IMR-90 (cell line): ENCODE measurements at regions not wholly inside any gene's neighbourhood (a gene's known extent, or its start where the extent isn't known, plus 50 kb on each side); places are given as distances from the start of the nearest gene placed in this dataset.

Source experiments
- ATAC-seq: fragments of 200-7000 bp; cut with Tn5 transposase; 2 replicates; pipeline ENCODE4 v1.9.1; 2020; ENCODE audit warnings: low read depth, mild to moderate bottlenecking, moderate library complexity
- BruUV-seq: library from RNA; stranded (reverse); fragments of 400-500 nt; replicated peaks from 2 replicates; lab custom pipeline; 2021; lab: Mats Ljungman, UMichigan
- CTCF ChIA-PET: fragments of 300-600 bp; formaldehyde crosslinking; extraction: SDS; loops from one replicate; lab custom pipeline; 2021; ENCODE audit warnings: antibody characterized with exemption; lab: Yijun Ruan, JAX
- POLR2A ChIA-PET: fragments of 300-600 bp; sonication (Branson Sonifier 250); formaldehyde crosslinking; loops from one replicate; lab custom pipeline; 2022; ENCODE audit warnings: antibody characterized with exemption; ENCODE audit not compliant: unreplicated experiment; lab: Charles Lee
- DNase-seq: peaks from one replicate; pipeline ENCODE4 v3.0.0; 2013
- H2AFZ ChIP-seq: replicated peaks from 2 replicates; pipeline ENCODE3; 2013; ENCODE audit warnings: low read length, mild to moderate bottlenecking; ENCODE audit not compliant: poor library complexity
- H2AK5ac ChIP-seq: 2 replicates; pipeline ENCODE4 v1.6.1; 2013; ENCODE audit warnings: low read depth, low read length, inconsistent platforms
- H2AK9ac ChIP-seq: replicated peaks from 2 replicates; pipeline ENCODE3; 2013; ENCODE audit warnings: mild to moderate bottlenecking, low read depth, low read length, moderate library complexity; ENCODE audit not compliant: poor library complexity
- H2BK120ac ChIP-seq: 2 replicates; pipeline ENCODE4 v1.6.1; 2013; ENCODE audit warnings: low read depth, low read length, inconsistent platforms
- H2BK15ac ChIP-seq: 3 replicates; pipeline ENCODE4 v1.6.1; 2013; ENCODE audit warnings: low read depth, low read length, inconsistent platforms
- H2BK20ac ChIP-seq: 2 replicates; pipeline ENCODE4 v1.6.1; 2013; ENCODE audit warnings: low read depth, mild to moderate bottlenecking, inconsistent platforms, low read length, moderate library complexity
- H2BK5ac ChIP-seq: 2 replicates; pipeline ENCODE4 v1.6.1; 2013; ENCODE audit warnings: mild to moderate bottlenecking, low read depth, low read length, inconsistent platforms; ENCODE audit not compliant: poor library complexity, severe bottlenecking
- H3K14ac ChIP-seq: replicated peaks from 2 replicates; pipeline ENCODE4 v1.6.1; 2013; ENCODE audit warnings: low read depth, low read length, inconsistent platforms
- H3K18ac ChIP-seq: 2 replicates; pipeline ENCODE4 v1.6.1; 2013; ENCODE audit warnings: low read depth, low read length, control low read depth
- H3K23ac ChIP-seq: 2 replicates; pipeline ENCODE4 v1.6.1; 2013; ENCODE audit warnings: low read depth, low read length, inconsistent platforms
- H3K27ac ChIP-seq: 2 replicates; pipeline ENCODE4 v1.5.1; 2013; ENCODE audit warnings: mild to moderate bottlenecking, control low read depth, low read length; ENCODE audit not compliant: insufficient read depth
- H3K27me3 ChIP-seq: 2 replicates; pipeline ENCODE4 v1.6.1; 2013; ENCODE audit warnings: low read length; ENCODE audit not compliant: control insufficient read depth, insufficient read depth
- H3K36me3 ChIP-seq: 2 replicates; pipeline ENCODE4 v1.6.1; 2013; ENCODE audit warnings: low read length, mixed read lengths; ENCODE audit not compliant: control insufficient read depth, insufficient read depth
- H3K4ac ChIP-seq: 2 replicates; pipeline ENCODE4 v1.6.1; 2013; ENCODE audit warnings: low read depth, low read length, inconsistent platforms
- H3K4me1 ChIP-seq: 2 replicates; pipeline ENCODE4 v1.6.1; 2013; ENCODE audit warnings: low read length, mixed read lengths; ENCODE audit not compliant: control insufficient read depth, insufficient read depth
- H3K4me2 ChIP-seq: 2 replicates; pipeline ENCODE4 v1.6.1; 2013; ENCODE audit warnings: low read depth, mild to moderate bottlenecking, control low read depth, low read length, moderate library complexity
- H3K4me3 ChIP-seq: 2 replicates; pipeline ENCODE4 v1.5.1; 2013; ENCODE audit warnings: low read depth, mild to moderate bottlenecking, control low read depth, low read length, moderate library complexity; ENCODE audit not compliant: insufficient read depth
- H3K56ac ChIP-seq: 2 replicates; pipeline ENCODE4 v1.6.1; 2013; ENCODE audit warnings: low read length, inconsistent platforms; ENCODE audit not compliant: insufficient read depth; ENCODE audit errors: extremely low read depth
- H3K79me1 ChIP-seq, 2 experiments: 2 replicates each; pipeline ENCODE4 v1.6.1; 2013; ENCODE audit warnings: low read length in 2 of 2, inconsistent platforms in 1 of 2, low read depth in 1 of 2
- H3K9ac ChIP-seq: 2 replicates; pipeline ENCODE4 v1.6.1; 2013; ENCODE audit warnings: low read depth, low read length, control low read depth
- H3K9me1 ChIP-seq: 2 replicates; pipeline ENCODE4 v1.6.1; 2013; ENCODE audit warnings: low read length, inconsistent platforms; ENCODE audit not compliant: insufficient read depth
- H3K9me3 ChIP-seq: 2 replicates; pipeline ENCODE4 v1.6.1; 2013; ENCODE audit warnings: low read length; ENCODE audit not compliant: control insufficient read depth, insufficient read depth
- H4K20me1 ChIP-seq: 2 replicates; pipeline ENCODE4 v1.6.1; 2013; ENCODE audit warnings: low read length, inconsistent platforms; ENCODE audit not compliant: insufficient read depth
- H4K5ac ChIP-seq: 2 replicates; pipeline ENCODE4 v1.6.1; 2013; ENCODE audit warnings: mild to moderate bottlenecking, low read depth, low read length, control low read depth
- H4K8ac ChIP-seq, 2 experiments: 2 replicates each; pipeline ENCODE4 v1.6.1; 2013; ENCODE audit warnings: low read depth in 2 of 2, low read length in 2 of 2, control low read depth in 1 of 2, inconsistent platforms in 1 of 2
- H4K91ac ChIP-seq: 2 replicates; pipeline ENCODE4 v1.6.1; 2013; ENCODE audit warnings: low read depth, low read length, inconsistent platforms; ENCODE audit not compliant: insufficient read depth
- BHLHE40 ChIP-seq: fragments of 150-350 bp; IDR thresholded peaks from 2 replicates; pipeline ENCODE4 v1.6.1; 2016; ENCODE audit warnings: mild to moderate bottlenecking, low read depth, low read length
- CEBPB ChIP-seq: IDR thresholded peaks from 2 replicates; pipeline ENCODE4 v1.6.1; 2012; ENCODE audit warnings: low read depth, low read length, improper control_type of control experiment
- CHD1 ChIP-seq: IDR thresholded peaks from 2 replicates; pipeline ENCODE4 v1.6.1; 2012; ENCODE audit warnings: low read depth, low read length, improper control_type of control experiment
- CTCF ChIP-seq: conservative IDR thresholded peaks from 2 replicates; pipeline ENCODE4 v1.5.1; 2012; ENCODE audit warnings: mild to moderate bottlenecking, low read depth, low read length, improper control_type of control experiment
- ELK1 ChIP-seq: fragments of 150-350 bp; IDR thresholded peaks from 2 replicates; pipeline ENCODE4 v1.6.1; 2016; ENCODE audit warnings: low read depth, mild to moderate bottlenecking, low read length, moderate library complexity, borderline replicate concordance
- FOS ChIP-seq: fragments of 150-350 bp; IDR thresholded peaks from 2 replicates; pipeline ENCODE4 v1.6.1; 2016; ENCODE audit warnings: low read depth, low read length
- MAFK ChIP-seq: IDR thresholded peaks from 2 replicates; pipeline ENCODE4 v1.6.1; 2012; ENCODE audit warnings: low read depth, low read length, improper control_type of control experiment
- MAZ ChIP-seq: IDR thresholded peaks from 2 replicates; pipeline ENCODE4 v1.6.1; 2012; ENCODE audit warnings: low read depth, mild to moderate bottlenecking, low read length, improper control_type of control experiment, moderate library complexity, borderline replicate concordance
- MXI1 ChIP-seq: IDR thresholded peaks from 2 replicates; pipeline ENCODE4 v1.6.1; 2012; ENCODE audit warnings: low read depth, mild to moderate bottlenecking, low read length, moderate library complexity, borderline replicate concordance
- NFE2L2 ChIP-seq: fragments of 150-350 bp; IDR thresholded peaks from 2 replicates; pipeline ENCODE4 v1.6.1; 2016; ENCODE audit warnings: low read depth, mild to moderate bottlenecking, low read length
- POLR2A ChIP-seq: IDR thresholded peaks from 2 replicates; pipeline ENCODE4 v1.6.1; 2012; ENCODE audit warnings: mild to moderate bottlenecking, low read depth, low read length
- RAD21 ChIP-seq: IDR thresholded peaks from 2 replicates; pipeline ENCODE4 v1.6.1; 2012; ENCODE audit warnings: low read length, improper control_type of control experiment
- RCOR1 ChIP-seq: IDR thresholded peaks from 2 replicates; pipeline ENCODE4 v1.6.1; 2012; ENCODE audit warnings: mild to moderate bottlenecking, low read length, improper control_type of control experiment; ENCODE audit not compliant: insufficient replicate concordance
- RFX5 ChIP-seq: IDR thresholded peaks from 2 replicates; pipeline ENCODE4 v1.8.0; 2012; ENCODE audit warnings: low read depth, mild to moderate bottlenecking, low read length, moderate library complexity
- SMC3 ChIP-seq: fragments of 150-350 bp; IDR thresholded peaks from 2 replicates; pipeline ENCODE4 v1.6.1; 2016; ENCODE audit warnings: low read depth, mild to moderate bottlenecking, antibody characterized with exemption, low read length, moderate library complexity
- USF2 ChIP-seq: fragments of 150-350 bp; IDR thresholded peaks from 2 replicates; pipeline ENCODE4 v1.6.1; 2017; ENCODE audit warnings: mild to moderate bottlenecking, antibody characterized with exemption, low read length, low read depth
- whole genome bisulfite sequencing, 2 experiments: methylation state at CpG; one replicate each; pipeline versions ENCODE4 v1.1.5 to v1.1.7; 2013; ENCODE audit warnings: missing lambda C conversion rate in 2 of 2; ENCODE audit not compliant: insufficient read length in 1 of 2; ENCODE audit errors: extremely low coverage in 2 of 2; 5-methylcytosine and 5-hydroxymethylcytosine counted together
- dilution Hi-C: fragments of 300-500 bp; cut with HindIII; formaldehyde crosslinking; loops from one replicate; pipeline ENCODE4 v1.14.3; 2018; ENCODE audit warnings: low sequenced_read_pairs; ENCODE audit not compliant: unreplicated experiment
- in situ Hi-C: fragments of 300-500 bp; cut with MboI; formaldehyde crosslinking; loops from 3 replicates; pipeline ENCODE4 v1.14.3; 2019; ENCODE audit warnings: low sequenced_read_pairs, inconsistent platforms, mixed read lengths
- intact Hi-C: fragments of 100-400 bp; cut with micrococcal nuclease; formaldehyde crosslinking; loops from 2 replicates; pipeline ENCODE4 v1.10.0; 2022

GRCh38 chr21:35172231-35172630 is 123.1 kb upstream of the RUNX1 start:
- no TSS peak for BruUV-seq
- H4K8ac ChIP-seq: no peak overlapping the region
- peaks cover 3% of the 10 kb centered on the region for H3K9me3 ChIP-seq
- no peak overlapping the region for H3K27ac ChIP-seq
- H3K56ac ChIP-seq: no peak overlapping the region
- in situ Hi-C loops: no loop called here
- H2BK5ac ChIP-seq: no peak overlapping the region
- no peak overlapping the region for H2AK5ac ChIP-seq
- CTCF ChIA-PET: no interaction called here
- no peak for ATAC-seq
- dilution Hi-C loops: no loop called here
- no peak for DNase-seq
- H3K27me3 ChIP-seq: no peaks in the 10 kb centered on the region
- H3K9me1 ChIP-seq: no peaks in the 10 kb centered on the region
- H4K20me1 ChIP-seq: no peaks in the 10 kb centered on the region
- intact Hi-C loops: no loop called here
- H3K14ac ChIP-seq: no peak overlapping the region
- POLR2A ChIA-PET: no interaction called here
- H4K5ac ChIP-seq: no peak overlapping the region
- no peak overlapping the region for H2AK9ac ChIP-seq
- no peak overlapping the region for H3K18ac ChIP-seq
- H3K79me1 ChIP-seq: no peaks in the 10 kb centered on the region
- no peaks in the 10 kb centered on the region for H3K36me3 ChIP-seq
- no peaks in the 10 kb centered on the region for H3K4me1 ChIP-seq
- no peak overlapping the region for H3K4me2 ChIP-seq
- whole genome bisulfite sequencing, 2 experiments: no CpG with 5 or more reads among the region's 2 CpGs
- no peak overlapping the region for H4K91ac ChIP-seq
- no peak overlapping the region for H3K23ac ChIP-seq
- H3K4ac ChIP-seq: no peak overlapping the region
- H2BK120ac ChIP-seq: no peak overlapping the region
- no peak overlapping the region for H3K4me3 ChIP-seq
- no peak overlapping the region for H2AFZ ChIP-seq
- no peak overlapping the region for H2BK15ac ChIP-seq
- H2BK20ac ChIP-seq: no peak overlapping the region
- no peak overlapping the region for H3K9ac ChIP-seq
- TF ChIP-seq MXI1 (no peak), MAFK (no peak), RAD21 (no peak), POLR2A (no peak), BHLHE40 (no peak), CTCF (no peak), USF2 (no peak), CHD1 (no peak), ELK1 (no peak), RCOR1 (no peak), SMC3 (no peak), MAZ (no peak), RFX5 (no peak), FOS (no peak), CEBPB (no peak), NFE2L2 (no peak)
